GM19240 (cell line): ENCODE measurements at regions not wholly inside any gene's neighbourhood (a gene's known extent, or its start where the extent isn't known, plus 50 kb on each side); places are given as distances from the start of the nearest gene placed in this dataset.

Experiments used
- DNase-seq: peaks from one replicate; pipeline ENCODE4 v3.0.0; 2011; ENCODE audit warnings: low spot score; ENCODE audit not compliant: insufficient read length

GRCh38 chr3:124177071-124177470 is 185.1 kb upstream of the ROPN1 start:
- DNase-seq: no peak

DNA sequence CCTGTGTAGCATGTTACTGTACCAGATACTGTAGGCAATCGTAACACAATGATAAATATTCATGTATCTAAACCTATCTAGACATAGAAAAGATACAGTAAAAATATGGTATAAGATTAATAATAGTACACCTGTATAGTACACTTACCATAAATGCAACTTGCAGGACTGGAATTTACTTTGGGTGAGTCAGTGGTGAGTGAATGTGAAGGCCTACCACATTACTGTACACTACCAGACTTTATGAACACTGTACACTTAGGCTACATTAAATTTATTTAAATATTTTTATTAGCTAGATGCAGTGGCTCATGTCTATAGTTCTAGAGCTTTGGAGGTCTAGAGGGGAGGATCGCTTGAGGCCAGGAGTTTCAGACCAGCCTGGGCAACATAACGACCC is 186.6 kb upstream of the ROPN1 start:
- DNase-seq: no peak

GRCh38 chr3:124200407-124200806 is 208.5 kb upstream of the ROPN1 start:
- no peak for DNase-seq

DNA sequence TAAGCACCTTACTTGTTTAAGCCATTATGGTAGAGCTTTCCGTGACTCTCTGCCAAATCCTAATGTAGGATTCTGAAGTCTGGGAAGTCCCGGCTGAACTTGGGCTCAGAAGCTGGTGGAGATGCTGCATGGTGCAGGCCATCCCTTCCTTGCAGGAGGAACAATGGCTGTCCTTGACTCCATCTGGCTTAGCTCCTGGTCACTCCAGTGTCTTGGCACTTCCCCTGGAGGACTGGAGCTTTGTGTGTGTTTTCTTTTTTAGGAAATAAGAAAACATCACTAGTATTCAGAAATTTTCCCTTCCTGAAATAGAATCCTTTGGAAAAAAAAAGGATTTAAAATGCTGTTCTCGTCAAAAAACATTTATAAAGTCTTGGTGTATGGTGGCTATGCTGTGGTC is 209.3 kb upstream of the ROPN1 start:
- no peak for DNase-seq

GRCh38 chr3:124201786-124202185 is 209.9 kb upstream of the ROPN1 start:
- DNase-seq: no peak

DNA sequence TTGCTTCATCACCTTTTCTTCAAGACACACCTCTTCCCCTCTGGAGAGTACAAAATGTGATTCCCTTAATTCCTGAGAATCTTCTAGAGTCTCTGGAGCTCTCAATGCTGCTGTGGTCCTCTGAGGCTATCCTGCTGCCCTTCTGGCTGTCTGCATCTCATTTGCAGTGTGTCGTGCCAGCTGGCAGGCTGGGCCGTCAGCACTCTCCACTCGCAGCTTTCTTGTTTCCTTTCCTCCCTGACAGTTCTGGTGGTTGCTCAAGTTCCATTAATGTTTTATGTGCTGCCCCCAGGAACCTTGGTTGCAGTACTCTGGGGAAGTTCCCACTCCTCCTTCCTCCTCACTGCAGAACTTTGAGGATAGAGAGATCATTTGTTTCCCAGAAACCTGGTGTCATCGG is 210.8 kb upstream of the ROPN1 start:
- DNase-seq: no peak

DNA sequence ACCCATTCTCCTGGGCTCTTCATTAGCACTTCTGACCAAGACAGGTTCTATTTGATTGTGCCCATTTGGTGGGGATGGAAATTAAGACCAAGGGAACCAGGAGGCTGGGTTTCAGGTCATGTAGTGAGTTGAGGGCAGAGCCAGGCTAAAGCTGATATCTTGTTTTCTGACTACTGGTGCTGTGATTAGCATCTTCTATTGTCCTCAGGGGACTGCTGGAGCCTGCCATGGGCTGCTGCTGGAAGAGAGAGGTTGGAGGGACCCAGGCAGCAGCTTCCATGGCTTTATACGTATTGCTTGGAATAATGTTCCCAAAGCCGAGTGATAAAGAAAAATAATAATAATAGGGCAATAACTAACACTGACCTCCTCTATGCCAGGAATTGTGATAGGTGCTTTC is 211.4 kb upstream of the ROPN1 start:
- no peak for DNase-seq

DNA sequence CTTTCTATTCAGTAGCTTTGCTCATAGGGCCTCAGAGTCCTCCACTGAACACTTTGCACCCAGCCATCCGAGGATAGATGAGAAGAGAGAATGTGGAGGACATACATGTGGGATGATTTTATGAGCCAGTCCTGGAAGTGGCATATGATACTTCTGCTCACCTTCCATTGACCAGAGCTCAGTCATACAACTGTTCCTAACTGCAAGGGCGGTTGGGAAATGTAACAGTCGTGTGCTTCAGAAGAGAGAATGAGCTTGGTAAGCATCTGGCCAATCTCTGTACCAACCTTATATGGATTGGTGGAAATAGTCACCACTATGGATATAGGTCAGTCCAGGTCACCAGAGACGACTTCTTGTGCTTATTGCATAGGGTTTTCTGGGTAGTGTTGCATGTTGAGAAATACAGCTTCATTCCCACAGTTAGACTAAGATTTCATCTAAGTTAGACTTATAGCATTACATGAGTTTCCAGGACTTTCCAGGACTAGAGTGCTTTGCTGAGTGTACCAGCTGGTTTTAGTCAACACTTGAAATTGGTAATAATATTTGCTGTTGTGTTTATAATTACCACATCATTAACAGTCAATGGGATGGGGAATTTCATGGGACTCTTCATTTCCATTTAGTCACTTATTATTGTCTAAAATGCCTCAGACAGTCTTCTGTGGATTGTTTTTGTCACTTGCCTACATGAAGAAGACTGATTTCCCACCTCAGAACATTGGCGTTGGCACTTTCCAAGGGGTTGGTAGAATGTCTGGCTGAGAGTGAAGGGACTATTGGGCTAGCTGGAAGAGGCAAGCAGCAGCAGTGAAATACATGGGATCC is 214.5 kb upstream of the ROPN1 start:
- no peak for DNase-seq

GRCh38 chr3:124207077-124207476 is 215.2 kb upstream of the ROPN1 start:
- DNase-seq: no peak

DNA sequence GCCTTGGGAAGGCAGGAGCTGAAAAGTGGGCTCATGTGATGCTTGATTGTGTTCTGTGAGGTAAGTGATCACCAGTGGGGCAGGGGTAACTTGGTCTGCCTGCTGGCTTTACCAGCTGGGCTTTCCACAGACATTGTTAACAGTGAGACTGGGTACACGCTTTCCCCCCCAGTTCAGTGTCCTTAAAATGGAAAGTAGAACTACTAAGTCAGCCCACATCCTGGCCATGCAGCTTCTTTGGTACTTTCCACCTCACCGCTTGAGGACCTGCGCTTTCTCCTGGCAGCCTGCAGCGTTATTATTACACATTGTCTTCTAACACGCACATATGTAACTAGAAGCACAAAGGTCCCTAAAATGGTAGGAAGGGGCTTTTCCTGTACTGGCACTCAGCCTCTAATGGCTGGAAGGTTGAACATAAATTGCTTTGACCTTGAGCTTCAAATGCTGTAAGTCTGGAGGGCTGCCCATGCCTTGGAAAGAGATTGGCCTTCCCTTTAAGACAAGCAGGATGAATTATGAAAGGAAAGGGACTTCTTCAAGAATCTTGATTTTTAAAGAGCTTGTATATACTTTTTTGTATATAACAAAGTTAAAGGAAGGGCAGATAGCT is 216.1 kb upstream of the ROPN1 start:
- peak; percentile 33 for DNase-seq

DNA sequence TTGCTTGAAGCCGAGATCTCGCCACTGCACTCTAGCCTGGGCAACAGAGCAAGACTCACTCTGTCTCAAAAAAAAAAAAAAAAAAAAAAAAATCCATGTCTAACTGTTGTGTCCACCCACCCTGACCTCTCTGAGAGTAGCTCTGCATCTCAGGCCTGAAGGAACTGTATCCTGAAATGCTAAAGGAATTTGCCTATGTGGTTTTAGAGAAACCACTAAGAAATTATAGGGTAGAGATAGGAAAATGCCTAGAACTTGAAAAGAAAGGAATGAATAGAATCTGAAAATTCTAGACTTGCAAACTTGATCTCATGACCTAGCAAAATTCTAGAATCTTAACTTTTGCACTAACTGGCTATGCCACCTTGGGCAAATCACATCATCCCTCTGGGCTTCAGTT is 217.5 kb upstream of the ROPN1 start:
- DNase-seq: no peak

DNA sequence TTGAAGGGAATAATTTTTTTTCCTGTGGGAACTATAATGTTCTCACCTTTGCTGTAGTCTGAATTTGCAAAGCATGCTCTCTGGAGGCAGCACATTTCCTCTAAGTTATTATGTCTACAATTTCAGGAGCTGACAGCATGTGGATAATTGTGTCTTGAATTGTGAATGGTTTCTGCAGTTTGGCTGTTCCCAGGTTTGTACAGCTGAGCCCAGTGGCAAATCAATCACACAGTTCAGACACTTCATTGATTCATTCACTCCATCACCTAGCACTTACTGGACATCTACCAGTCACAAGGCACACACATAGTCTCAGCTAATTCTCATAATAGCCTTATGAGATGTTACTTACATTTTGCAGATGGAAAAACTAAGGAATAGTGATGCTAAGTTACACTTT is 219.0 kb upstream of the ROPN1 start:
- DNase-seq: no peak

DNA sequence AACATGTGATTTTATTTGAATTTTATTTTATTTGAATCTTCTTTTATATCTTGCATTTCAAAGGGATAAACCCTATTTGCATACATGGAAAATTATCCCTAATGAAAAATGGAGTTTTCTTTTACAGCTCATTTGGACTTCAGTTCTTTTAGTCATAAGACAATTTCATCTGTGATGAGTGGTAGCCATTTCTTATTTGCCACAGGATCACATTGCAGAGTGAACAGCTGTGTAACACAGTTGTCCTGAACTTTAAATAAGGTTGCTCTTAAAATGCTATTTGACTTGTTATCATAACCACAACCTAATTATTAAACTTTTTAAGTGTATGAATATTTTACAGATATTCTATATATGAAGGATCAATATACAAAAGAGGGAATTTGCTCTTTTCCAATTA is 221.7 kb upstream of the ROPN1 start:
- DNase-seq: no peak

GRCh38 chr3:124217542-124217941 is 225.6 kb upstream of the ROPN1 start:
- no peak for DNase-seq

GRCh38 chr3:124221422-124221821 is 229.5 kb upstream of the ROPN1 start:
- no peak for DNase-seq

GRCh38 chr3:124223853-124224252 is 231.9 kb upstream of the ROPN1 start:
- DNase-seq: no peak

DNA sequence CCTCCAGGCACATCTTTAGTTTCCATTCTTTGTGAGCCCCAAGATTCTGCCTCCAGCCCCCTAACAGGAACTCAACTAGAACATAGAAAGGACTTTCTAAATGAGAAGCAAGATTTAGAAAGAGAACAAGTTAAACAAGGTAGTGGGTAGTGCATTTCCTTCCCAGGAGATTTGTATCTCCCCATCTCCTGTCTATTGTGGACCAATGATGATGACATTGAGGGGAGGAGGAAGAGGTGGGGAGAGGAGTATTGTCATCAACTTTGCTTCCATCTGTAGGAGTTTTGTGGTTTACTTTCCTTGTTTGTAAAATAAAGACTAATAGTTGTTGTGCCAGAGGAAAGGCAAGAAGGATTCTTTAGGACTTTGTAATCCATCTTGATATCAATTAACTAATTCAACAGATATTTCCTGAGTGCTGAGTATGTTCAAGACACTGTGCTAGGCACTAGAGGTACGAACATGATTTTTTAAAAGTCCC is 235.3 kb upstream of the ROPN1 start:
- DNase-seq: no peak

DNA sequence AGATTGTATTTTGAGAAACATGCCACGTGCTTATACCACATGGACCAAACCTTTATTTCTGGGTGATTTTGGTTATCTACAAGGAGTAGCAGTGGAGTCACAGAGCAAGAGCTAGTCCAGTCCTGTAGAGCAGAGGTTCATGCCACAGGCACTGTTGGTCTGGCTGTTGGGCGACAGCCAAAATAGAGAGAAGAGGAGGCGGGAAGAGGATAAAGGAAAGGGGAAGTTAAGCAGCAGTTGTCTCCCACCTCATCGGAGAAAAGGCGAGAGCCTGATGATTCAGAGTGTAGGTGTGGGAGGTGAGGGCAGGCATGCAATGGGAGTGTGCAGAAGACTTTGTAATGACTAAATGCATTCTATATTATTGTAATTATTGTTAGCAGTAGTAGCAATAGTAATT is 237.5 kb upstream of the ROPN1 start:
- no peak for DNase-seq

GRCh38 chr3:124229836-124230235 is 237.9 kb upstream of the ROPN1 start:
- DNase-seq: no peak

GRCh38 chr3:124230432-124230831 is 238.5 kb upstream of the ROPN1 start:
- no peak for DNase-seq

- DNase-seq: no peak
Observed at GRCh38 chr3:124230998-124231397, 239.1 kb upstream of the ROPN1 start.

DNA sequence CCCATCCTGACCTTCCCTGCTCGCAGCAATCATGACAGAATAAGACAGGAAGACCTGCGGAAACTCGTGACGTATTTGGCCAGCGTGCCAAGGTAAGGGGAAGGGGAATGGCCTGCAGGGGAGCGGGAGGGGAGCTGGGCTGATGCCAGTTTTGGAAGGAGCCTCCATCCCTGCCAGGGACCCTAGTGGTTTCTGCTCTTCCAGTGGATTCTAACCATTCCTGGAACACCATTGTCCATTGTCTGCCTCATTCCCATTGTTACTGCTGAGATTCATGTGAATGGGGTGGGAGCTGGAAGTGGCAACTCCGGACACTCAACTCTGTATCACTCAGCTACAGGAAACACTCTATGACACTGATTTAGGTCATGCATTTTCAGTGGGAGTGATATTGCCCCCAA is 242.9 kb upstream of the ROPN1 start:
- no peak for DNase-seq

DNA sequence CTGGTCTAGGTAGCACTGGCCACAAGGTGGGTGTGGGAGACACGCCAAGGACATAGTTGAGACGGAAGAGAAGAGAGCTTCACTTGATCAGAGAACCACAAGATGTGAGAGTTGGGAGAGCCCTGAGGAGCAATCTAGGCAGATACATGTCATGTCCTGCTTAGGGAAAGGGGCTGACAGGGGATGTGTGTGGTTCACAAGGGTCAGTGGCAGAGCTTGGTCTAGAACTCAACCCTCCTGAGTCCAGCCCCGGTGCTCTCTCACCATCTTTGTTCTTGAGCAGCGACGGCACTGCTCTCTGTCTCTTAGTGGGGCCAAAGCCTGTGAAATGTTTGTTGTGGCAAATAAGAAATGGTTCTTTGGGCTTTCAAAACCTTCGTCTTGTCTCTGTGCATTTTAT is 243.5 kb upstream of the ROPN1 start:
- no peak for DNase-seq
